IgD-negative memory B cell (primary cell): ENCODE measurements at regions not wholly inside any gene's neighbourhood (a gene's known extent, or its start where the extent isn't known, plus 50 kb on each side); places are given as distances from the start of the nearest gene placed in this dataset.
"Not testable (repeated sequence)": the region's sequence is repeated elsewhere in the genome, so short reads cannot be mapped to it uniquely, and the experiment has no call there.

Source experiments
- H3K27ac Mint-ChIP-seq, 3 donors: one replicate each; pipeline ENCODE4 v1.8.0; 2020 to 2022; ENCODE audit warnings: mild to moderate bottlenecking in 3 of 3, mixed read lengths in 3 of 3, moderate library complexity in 1 of 3
- H3K27me3 Mint-ChIP-seq: one replicate; pipeline ENCODE4 v1.8.0; 2021; ENCODE audit warnings: mixed read lengths
- H3K36me3 Mint-ChIP-seq: one replicate; pipeline ENCODE4 v1.8.0; 2020; ENCODE audit warnings: mild to moderate bottlenecking, mixed read lengths
- H3K4me1 Mint-ChIP-seq, 3 donors: one replicate each; pipeline ENCODE4 v1.8.0; 2020 to 2022; ENCODE audit warnings: mixed read lengths in 3 of 3, mild to moderate bottlenecking in 1 of 3
- H3K4me3 Mint-ChIP-seq, 4 donors: one replicate each; pipeline ENCODE4 v1.8.0; 2020 to 2022; ENCODE audit warnings: mild to moderate bottlenecking in 4 of 4, mixed read lengths in 4 of 4, moderate library complexity in 3 of 4
- H3K9me3 Mint-ChIP-seq, 3 donors: one replicate each; pipeline ENCODE4 v1.8.0; 2020 to 2021; ENCODE audit warnings: mixed read lengths in 3 of 3, mild to moderate bottlenecking in 1 of 3

- H3K9me3 Mint-ChIP-seq: peaks cover 0 to 21% (median 2%) of the 10 kb centered on the region in 3 donors
- H3K4me3 Mint-ChIP-seq, H3K27me3 Mint-ChIP-seq, H3K4me1 Mint-ChIP-seq, H3K27ac Mint-ChIP-seq, H3K36me3 Mint-ChIP-seq: not testable (repeated sequence)
These were observed 422.5 kb downstream of the NUP35 start for GRCh38 chr2:183546560-183547350.

GRCh38 chr2:183552716-183553115 is 428.5 kb downstream of the NUP35 start:
- peaks cover 1% of the 10 kb centered on the region for H3K36me3 Mint-ChIP-seq
- H3K27ac Mint-ChIP-seq: no peak overlapping the region
- no peak overlapping the region for H3K4me3 Mint-ChIP-seq
- H3K4me1 Mint-ChIP-seq: no peaks in the 10 kb centered on the region
- peaks cover 0 to 8% (median 3%) of the 10 kb centered on the region in 3 donors for H3K9me3 Mint-ChIP-seq
- no peaks in the 10 kb centered on the region for H3K27me3 Mint-ChIP-seq

- Mint-ChIP-seq H3K4me3 (no peak overlapping the region), H3K27me3 (no peaks in the 10 kb centered on the region), H3K9me3 (no peaks in the 10 kb centered on the region), H3K4me1 (no peaks in the 10 kb centered on the region), H3K27ac (no peak overlapping the region), H3K36me3 (peaks cover 2% of the 10 kb centered on the region)
These were observed 440.5 kb downstream of the NUP35 start for GRCh38 chr2:183564726-183565125.

- H3K27me3 Mint-ChIP-seq: no peaks in the 10 kb centered on the region
- H3K4me1 Mint-ChIP-seq: no peaks in the 10 kb centered on the region
- H3K9me3 Mint-ChIP-seq: peaks cover 4 to 21% (median 7%) of the 10 kb centered on the region in 3 donors
- no peak overlapping the region for H3K4me3 Mint-ChIP-seq
- H3K27ac Mint-ChIP-seq: no peak overlapping the region
- H3K36me3 Mint-ChIP-seq: no peaks in the 10 kb centered on the region
These were observed 451.2 kb downstream of the NUP35 start for GRCh38 chr2:183575481-183575880.

- H3K4me1 Mint-ChIP-seq: no peaks in the 10 kb centered on the region
- H3K36me3 Mint-ChIP-seq: no peaks in the 10 kb centered on the region
- peaks cover 2 to 6% (median 2%) of the 10 kb centered on the region in 3 donors for H3K9me3 Mint-ChIP-seq
- H3K27ac Mint-ChIP-seq: no peak overlapping the region
- H3K27me3 Mint-ChIP-seq: peaks cover 2% of the 10 kb centered on the region
- no peak overlapping the region for H3K4me3 Mint-ChIP-seq
These were observed 455.4 kb downstream of the NUP35 start for GRCh38 chr2:183579686-183580085.

GRCh38 chr2:183592271-183592670 is 468.0 kb downstream of the NUP35 start:
- H3K27me3 Mint-ChIP-seq: no peaks in the 10 kb centered on the region
- no peak overlapping the region for H3K4me3 Mint-ChIP-seq
- no peak overlapping the region for H3K27ac Mint-ChIP-seq
- H3K9me3 Mint-ChIP-seq: peaks cover 2 to 4% (median 2%) of the 10 kb centered on the region in 3 donors
- no peaks in the 10 kb centered on the region for H3K36me3 Mint-ChIP-seq
- H3K4me1 Mint-ChIP-seq: no peaks in the 10 kb centered on the region

- H3K4me3 Mint-ChIP-seq: no peak overlapping the region
- no peak overlapping the region for H3K27ac Mint-ChIP-seq
- no peaks in the 10 kb centered on the region for H3K4me1 Mint-ChIP-seq
- H3K27me3 Mint-ChIP-seq: no peaks in the 10 kb centered on the region
- peaks cover 0 to 2% (median 0%) of the 10 kb centered on the region in 3 donors for H3K9me3 Mint-ChIP-seq
- H3K36me3 Mint-ChIP-seq: no peaks in the 10 kb centered on the region
These were observed 469.9 kb downstream of the NUP35 start for GRCh38 chr2:183594150-183594549.

GRCh38 chr2:183597841-183598240 is 473.6 kb downstream of the NUP35 start:
- no peaks in the 10 kb centered on the region for H3K9me3 Mint-ChIP-seq
- no peaks in the 10 kb centered on the region for H3K27me3 Mint-ChIP-seq
- H3K4me1 Mint-ChIP-seq: no peaks in the 10 kb centered on the region
- no peak overlapping the region for H3K27ac Mint-ChIP-seq
- H3K36me3 Mint-ChIP-seq: no peaks in the 10 kb centered on the region
- no peak overlapping the region for H3K4me3 Mint-ChIP-seq

- no peak overlapping the region for H3K4me3 Mint-ChIP-seq
- H3K4me1 Mint-ChIP-seq: peaks cover 0 to 1% (median 0%) of the 10 kb centered on the region in 3 donors
- no peaks in the 10 kb centered on the region for H3K36me3 Mint-ChIP-seq
- H3K9me3 Mint-ChIP-seq: no peaks in the 10 kb centered on the region
- no peaks in the 10 kb centered on the region for H3K27me3 Mint-ChIP-seq
- H3K27ac Mint-ChIP-seq: no peak overlapping the region
These were observed 479.8 kb downstream of the NUP35 start for GRCh38 chr2:183604065-183604464.

- Mint-ChIP-seq H3K36me3 (no peaks in the 10 kb centered on the region), H3K4me3 (no peak overlapping the region), H3K27me3 (no peaks in the 10 kb centered on the region), H3K27ac (no peak overlapping the region), H3K9me3 (no peaks in the 10 kb centered on the region), H3K4me1 (peaks cover 0 to 1% (median 0%) of the 10 kb centered on the region in 3 donors)
These were observed 481.2 kb downstream of the NUP35 start for GRCh38 chr2:183605440-183605839.

GRCh38 chr2:183606022-183606717 is 481.9 kb downstream of the NUP35 start:
- Mint-ChIP-seq H3K9me3 (no peaks in the 10 kb centered on the region), H3K4me3 (no peak overlapping the region), H3K27ac (no peak overlapping the region), H3K36me3 (no peaks in the 10 kb centered on the region), H3K4me1 (peaks cover 0 to 1% (median 0%) of the 10 kb centered on the region in 3 donors), H3K27me3 (no peaks in the 10 kb centered on the region)

- H3K4me1 Mint-ChIP-seq: peaks cover 0 to 1% (median 0%) of the 10 kb centered on the region in 3 donors
- no peaks in the 10 kb centered on the region for H3K27me3 Mint-ChIP-seq
- no peak overlapping the region for H3K27ac Mint-ChIP-seq
- H3K36me3 Mint-ChIP-seq: no peaks in the 10 kb centered on the region
- no peak overlapping the region for H3K4me3 Mint-ChIP-seq
- no peaks in the 10 kb centered on the region for H3K9me3 Mint-ChIP-seq
These were observed 482.5 kb downstream of the NUP35 start for GRCh38 chr2:183606718-183607085.

- H3K4me3 Mint-ChIP-seq: no peak overlapping the region
- H3K4me1 Mint-ChIP-seq: peaks cover 0 to 1% (median 0%) of the 10 kb centered on the region in 3 donors
- H3K27ac Mint-ChIP-seq: no peak overlapping the region
- peaks cover 2% of the 10 kb centered on the region for H3K27me3 Mint-ChIP-seq
- peaks cover 0 to 2% (median 0%) of the 10 kb centered on the region in 3 donors for H3K9me3 Mint-ChIP-seq
- H3K36me3 Mint-ChIP-seq: no peaks in the 10 kb centered on the region
These were observed 483.8 kb downstream of the NUP35 start for GRCh38 chr2:183607995-183608394.

- H3K4me3 Mint-ChIP-seq: no peak overlapping the region
- H3K36me3 Mint-ChIP-seq: no peaks in the 10 kb centered on the region
- H3K4me1 Mint-ChIP-seq: peaks cover 0 to 1% (median 0%) of the 10 kb centered on the region in 3 donors
- peaks cover 0 to 3% (median 0%) of the 10 kb centered on the region in 3 donors for H3K9me3 Mint-ChIP-seq
- no peak overlapping the region for H3K27ac Mint-ChIP-seq
- H3K27me3 Mint-ChIP-seq: peaks cover 2% of the 10 kb centered on the region
These were observed 484.5 kb downstream of the NUP35 start for GRCh38 chr2:183608747-183609146.

GRCh38 chr2:183610724-183611123 is 486.5 kb downstream of the NUP35 start:
- Mint-ChIP-seq H3K9me3 (peaks cover 0 to 3% (median 0%) of the 10 kb centered on the region in 3 donors), H3K36me3 (no peaks in the 10 kb centered on the region), H3K27ac (no peak overlapping the region), H3K27me3 (peaks cover 2% of the 10 kb centered on the region), H3K4me1 (peaks cover 0 to 1% (median 0%) of the 10 kb centered on the region in 3 donors), H3K4me3 (no peak overlapping the region)
